Ovary (tissue), 7 donors: ENCODE measurements at regions not wholly inside any gene's neighbourhood (a gene's known extent, or its start where the extent isn't known, plus 50 kb on each side); places are given as distances from the start of the nearest gene placed in this dataset.

Source experiments
- DNase-seq, 5 donors: peaks; one replicate each; pipeline ENCODE4 v3.0.0-alpha.2; 2019 to 2020
- H3K27ac ChIP-seq, 2 donors: fragments of 200-600 bp; one replicate each; pipeline versions ENCODE4 v1.5.1 to v1.8.0; 2019 to 2022
- H3K27me3 ChIP-seq: fragments of 200-600 bp; one replicate; pipeline ENCODE4 v1.8.0; 2022
- H3K36me3 ChIP-seq: fragments of 200-600 bp; sonication (generic); one replicate; pipeline ENCODE4 v1.5.1; 2019
- H3K4me1 ChIP-seq: one replicate; pipeline ENCODE4 v1.8.1; 2013; ENCODE audit warnings: mild to moderate bottlenecking, moderate library complexity; ENCODE audit not compliant: insufficient read depth
- H3K4me3 ChIP-seq: fragments of 200-600 bp; sonication (generic); one replicate; pipeline ENCODE4 v1.5.1; 2017
- H3K9me3 ChIP-seq, 2 donors: fragments of 200-600 bp in 1 of 2; sonication (generic) in 1 of 2; one replicate each; pipeline versions ENCODE4 v1.5.1 to v1.8.1; 2013 to 2019; ENCODE audit warnings: mild to moderate bottlenecking in 1 of 2, moderate library complexity in 1 of 2
- EP300 ChIP-seq: sonication (generic); formaldehyde crosslinking; IDR thresholded peaks from one replicate; pipeline ENCODE4 v1.6.1; 2017; ENCODE audit warnings: antibody characterized with exemption
- POLR2A ChIP-seq: fragments of 450-650 bp; IDR thresholded peaks from one replicate; pipeline ENCODE4 v1.6.1; 2017; ENCODE audit warnings: antibody characterized with exemption, mild to moderate bottlenecking, moderate library complexity
- WGBS, 3 donors: extraction: QIAGEN DNeasy Blood & Tissue Kit in 1 of 3; methylation state at CpG; one replicate each; pipeline versions ENCODE4 v1.1.5 to v1.1.7; 2013 to 2017; 5-methylcytosine and 5-hydroxymethylcytosine counted together
- intact Hi-C, 4 donors: fragments of 100-400 bp; cut with DNase I; formaldehyde crosslinking; loops; one replicate each; pipeline versions ENCODE4 v1.11.0 to v1.15.1; 2022 to 2023
- TF ChIP-seq, protein P1 (sequence below), 3 donors: fragments of 450-650 bp in 2 of 3; fragments of 200-600 bp in 1 of 3; IDR thresholded peaks; one replicate each; pipeline versions ENCODE4 v1.5.1 to v1.8.0; 2016 to 2022; ENCODE audit warnings: antibody characterized with exemption in 3 of 3, mild to moderate bottlenecking in 1 of 3
- donor health status: DM: no; HTN: no; CAD: no; lungs with moderate emphysema.
- donor health status: DM: no; HTN: no; CAD: no.
- donor health status: Bipolar disorder and iron deficiency.
- donor health status: DM: no; HTN: no; CAD: no.
- donor health status: DM: yes; HTN: yes; CAD: no.

- Histone ChIP-seq H3K36me3 (no peaks in the 10 kb centered on the region), H3K27ac (no peak overlapping the region), H3K4me3 (no peak overlapping the region), H3K27me3 (no peaks in the 10 kb centered on the region), H3K4me1 (no peaks in the 10 kb centered on the region), H3K9me3 (no peaks in the 10 kb centered on the region)
- TF ChIP-seq POLR2A (no peak), EP300 (no peak)
- TF ChIP-seq, protein P1, sequence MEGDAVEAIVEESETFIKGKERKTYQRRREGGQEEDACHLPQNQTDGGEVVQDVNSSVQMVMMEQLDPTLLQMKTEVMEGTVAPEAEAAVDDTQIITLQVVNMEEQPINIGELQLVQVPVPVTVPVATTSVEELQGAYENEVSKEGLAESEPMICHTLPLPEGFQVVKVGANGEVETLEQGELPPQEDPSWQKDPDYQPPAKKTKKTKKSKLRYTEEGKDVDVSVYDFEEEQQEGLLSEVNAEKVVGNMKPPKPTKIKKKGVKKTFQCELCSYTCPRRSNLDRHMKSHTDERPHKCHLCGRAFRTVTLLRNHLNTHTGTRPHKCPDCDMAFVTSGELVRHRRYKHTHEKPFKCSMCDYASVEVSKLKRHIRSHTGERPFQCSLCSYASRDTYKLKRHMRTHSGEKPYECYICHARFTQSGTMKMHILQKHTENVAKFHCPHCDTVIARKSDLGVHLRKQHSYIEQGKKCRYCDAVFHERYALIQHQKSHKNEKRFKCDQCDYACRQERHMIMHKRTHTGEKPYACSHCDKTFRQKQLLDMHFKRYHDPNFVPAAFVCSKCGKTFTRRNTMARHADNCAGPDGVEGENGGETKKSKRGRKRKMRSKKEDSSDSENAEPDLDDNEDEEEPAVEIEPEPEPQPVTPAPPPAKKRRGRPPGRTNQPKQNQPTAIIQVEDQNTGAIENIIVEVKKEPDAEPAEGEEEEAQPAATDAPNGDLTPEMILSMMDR (IDR thresholded peaks at IDR 0.05): no peak
- intact Hi-C loops: no loop called here
- DNase-seq: no peak
- WGBS, 3 donors: 69 to 74% (median 72%) methylated on average over 6 of the region's 6 CpGs
Observed at GRCh38 chr15:60191016-60191415, 186.9 kb downstream of the FOXB1 start.

DNA sequence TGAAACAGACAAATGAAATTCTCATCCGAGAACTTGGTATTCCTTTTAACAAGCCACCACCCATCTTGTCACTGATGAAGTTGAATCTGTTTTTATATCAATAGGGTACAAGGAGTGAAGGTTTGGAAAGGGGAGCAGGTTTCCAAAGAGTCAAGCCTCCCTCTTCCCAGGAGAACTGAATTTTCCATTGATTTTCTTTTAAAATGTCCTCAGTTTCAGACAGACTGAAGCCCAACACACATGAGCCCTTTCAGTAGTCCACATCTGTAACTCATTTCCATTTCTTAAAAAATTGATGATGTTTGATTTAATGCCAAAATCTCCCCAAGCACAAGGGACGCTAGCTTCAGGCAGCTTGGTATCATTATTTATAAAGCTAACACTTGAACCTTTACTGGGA is 187.7 kb downstream of the FOXB1 start:
- no peak for DNase-seq
- Histone ChIP-seq H3K36me3 (no peaks in the 10 kb centered on the region), H3K4me3 (no peak overlapping the region), H3K9me3 (no peaks in the 10 kb centered on the region), H3K27ac (no peak overlapping the region), H3K4me1 (no peaks in the 10 kb centered on the region), H3K27me3 (no peaks in the 10 kb centered on the region)
- intact Hi-C loops: no loop called here
- WGBS, 3 donors: 56 to 61% (median 59%) methylated on average over 2 of the region's 2 CpGs
- no peak for TF ChIP-seq EP300

DNA sequence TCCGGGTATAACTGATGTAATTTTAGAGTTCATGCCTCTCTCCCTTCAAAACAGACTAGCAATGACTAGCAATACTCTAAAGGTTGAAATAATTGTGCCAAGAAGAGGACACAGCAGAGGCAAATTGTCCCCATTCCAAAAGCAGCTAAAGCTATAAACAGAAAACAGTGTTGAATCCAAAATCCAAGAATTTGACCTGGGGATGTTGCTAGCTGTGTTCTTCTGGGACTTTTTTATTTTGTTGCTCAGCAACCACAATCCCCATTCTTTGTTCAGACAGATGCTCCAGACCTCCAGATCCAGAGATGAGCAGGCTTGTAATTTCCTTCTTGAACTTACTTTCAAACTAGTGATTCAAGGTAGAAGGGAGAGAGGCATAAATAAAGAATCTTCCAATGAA is 191.5 kb downstream of the FOXB1 start:
- no peak for DNase-seq
- no peaks in the 10 kb centered on the region for H3K4me1 ChIP-seq
- no peak overlapping the region for H3K4me3 ChIP-seq
- whole genome bisulfite sequencing, 3 donors: 18 to 28% (median 26%) methylated on average over 1 of the region's 1 CpG
- TF ChIP-seq, protein P1 (IDR thresholded peaks at IDR 0.05): no peak
- TF ChIP-seq POLR2A: no peak
- TF ChIP-seq EP300: no peak
- no peaks in the 10 kb centered on the region for H3K27me3 ChIP-seq
- no peaks in the 10 kb centered on the region for H3K9me3 ChIP-seq
- H3K27ac ChIP-seq: no peak overlapping the region
- intact Hi-C loops: no loop called here
- H3K36me3 ChIP-seq: no peaks in the 10 kb centered on the region

GRCh38 chr15:60204131-60204885 is 193.5 kb downstream of the ANXA2 start:
- TF ChIP-seq POLR2A (no peak), EP300 (no peak)
- TF ChIP-seq, protein P1 (IDR thresholded peaks at IDR 0.05): no peak
- intact Hi-C loops: no loop called here
- WGBS, 3 donors: 35 to 48% (median 46%) methylated on average over 11 of the region's 11 CpGs

GRCh38 chr15:60208709-60209108 is 189.1 kb downstream of the ANXA2 start:
- 38 to 59% (median 44%) methylated on average over 4 of the region's 4 CpGs for WGBS, 3 donors
- intact Hi-C loops: no loop called here
- Histone ChIP-seq H3K36me3 (no peaks in the 10 kb centered on the region), H3K27ac (no peak overlapping the region), H3K4me1 (no peaks in the 10 kb centered on the region), H3K4me3 (no peak overlapping the region), H3K27me3 (no peaks in the 10 kb centered on the region), H3K9me3 (no peaks in the 10 kb centered on the region)
- no peak for DNase-seq
- no peak for TF ChIP-seq POLR2A
- TF ChIP-seq, protein P1 (IDR thresholded peaks at IDR 0.05): no peak
- TF ChIP-seq EP300: no peak

More at GRCh38 chr15:60204131-60204885, 193.5 kb downstream of the ANXA2 start:
- Histone ChIP-seq H3K4me1 (no peaks in the 10 kb centered on the region), H3K36me3 (no peaks in the 10 kb centered on the region), H3K27ac (no peak overlapping the region), H3K27me3 (no peaks in the 10 kb centered on the region), H3K9me3 (no peaks in the 10 kb centered on the region), H3K4me3 (no peak overlapping the region)
- DNase-seq: no peak
